ENCODE measurements at regions not wholly inside any gene's neighbourhood (a gene's known extent, or its start where the extent isn't known, plus 50 kb on each side); places are given as distances from the start of the nearest gene placed in this dataset.

DNA sequence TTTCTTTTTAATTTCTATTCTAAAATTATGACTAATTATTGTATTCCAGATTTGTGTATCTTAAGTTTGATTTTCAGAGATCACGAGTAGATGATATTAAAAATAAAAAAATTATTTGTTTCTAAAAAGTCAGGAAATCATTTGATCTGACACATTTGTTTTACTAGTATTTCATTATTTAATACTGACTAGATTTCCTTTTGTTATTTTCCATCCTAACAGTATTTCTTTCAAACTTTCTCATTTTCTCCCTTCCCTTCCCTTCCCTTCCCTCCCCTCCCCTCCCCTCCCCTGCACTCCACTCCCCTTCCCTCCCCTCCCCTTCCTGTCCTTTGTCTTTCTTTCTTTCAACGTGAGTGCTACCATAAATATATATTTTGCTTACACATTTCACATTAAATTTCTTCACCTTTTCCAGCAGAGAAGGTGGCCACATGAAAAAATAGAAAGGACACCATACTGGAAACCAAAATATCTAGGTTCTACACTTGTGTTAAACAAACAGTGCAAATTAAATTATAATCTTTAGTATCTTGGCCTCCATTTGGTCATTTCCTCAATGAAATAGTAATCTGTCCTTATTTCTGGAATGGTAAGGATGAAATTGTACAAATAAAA lies 1412.7 kb upstream of the IGFBP7 start:
- no peak overlapping the region for H3K4me3 ChIP-seq
- WGBS, 5 donors: 45 to 60% (median 49%) methylated on average over 2 of the region's 2 CpGs
- no peak for DNase-seq
- no peaks in the 10 kb centered on the region for H3K36me3 ChIP-seq
- no peaks in the 10 kb centered on the region for H3K4me1 ChIP-seq
- intact Hi-C loops (cut with DNase I; ENCODE audit: low total_unique reads): no loop called here
- H3K27ac ChIP-seq: no peak overlapping the region
- H3K27me3 ChIP-seq (replicated peaks in 1 of 7): no peaks in the 10 kb centered on the region
- TF ChIP-seq, protein P1, sequence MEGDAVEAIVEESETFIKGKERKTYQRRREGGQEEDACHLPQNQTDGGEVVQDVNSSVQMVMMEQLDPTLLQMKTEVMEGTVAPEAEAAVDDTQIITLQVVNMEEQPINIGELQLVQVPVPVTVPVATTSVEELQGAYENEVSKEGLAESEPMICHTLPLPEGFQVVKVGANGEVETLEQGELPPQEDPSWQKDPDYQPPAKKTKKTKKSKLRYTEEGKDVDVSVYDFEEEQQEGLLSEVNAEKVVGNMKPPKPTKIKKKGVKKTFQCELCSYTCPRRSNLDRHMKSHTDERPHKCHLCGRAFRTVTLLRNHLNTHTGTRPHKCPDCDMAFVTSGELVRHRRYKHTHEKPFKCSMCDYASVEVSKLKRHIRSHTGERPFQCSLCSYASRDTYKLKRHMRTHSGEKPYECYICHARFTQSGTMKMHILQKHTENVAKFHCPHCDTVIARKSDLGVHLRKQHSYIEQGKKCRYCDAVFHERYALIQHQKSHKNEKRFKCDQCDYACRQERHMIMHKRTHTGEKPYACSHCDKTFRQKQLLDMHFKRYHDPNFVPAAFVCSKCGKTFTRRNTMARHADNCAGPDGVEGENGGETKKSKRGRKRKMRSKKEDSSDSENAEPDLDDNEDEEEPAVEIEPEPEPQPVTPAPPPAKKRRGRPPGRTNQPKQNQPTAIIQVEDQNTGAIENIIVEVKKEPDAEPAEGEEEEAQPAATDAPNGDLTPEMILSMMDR (IDR thresholded peaks at IDR 0.05 in 8 of 11, conservative IDR thresholded peaks at IDR 0.05 in 3 of 11): no peak
- TF ChIP-seq POLR2AphosphoS5 (IDR thresholded peaks at IDR 0.05) (no peak), POLR2A (IDR thresholded peaks at IDR 0.05) (no peak)
- no peaks in the 10 kb centered on the region for H3K9me3 ChIP-seq

DNA sequence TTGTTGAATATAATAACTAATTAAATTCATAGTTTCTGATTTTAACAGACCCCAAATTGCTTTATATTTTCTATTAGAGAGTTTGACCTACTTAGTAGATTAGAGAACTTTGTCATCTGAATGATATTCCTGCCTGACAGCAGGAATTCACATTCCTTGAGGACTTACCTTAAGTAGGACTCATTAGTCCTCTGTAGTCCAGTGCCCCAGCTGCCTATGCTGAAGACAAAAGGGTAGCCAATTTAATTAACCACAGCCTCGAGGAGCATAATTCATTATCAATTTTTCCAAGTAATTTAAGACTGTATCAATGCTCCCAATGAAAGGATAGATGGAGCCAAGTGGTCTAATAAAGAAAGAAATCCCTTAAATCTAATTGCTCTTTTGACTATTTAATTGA lies 1405.0 kb upstream of the IGFBP7 start:
- no peaks in the 10 kb centered on the region for H3K36me3 ChIP-seq

DNA sequence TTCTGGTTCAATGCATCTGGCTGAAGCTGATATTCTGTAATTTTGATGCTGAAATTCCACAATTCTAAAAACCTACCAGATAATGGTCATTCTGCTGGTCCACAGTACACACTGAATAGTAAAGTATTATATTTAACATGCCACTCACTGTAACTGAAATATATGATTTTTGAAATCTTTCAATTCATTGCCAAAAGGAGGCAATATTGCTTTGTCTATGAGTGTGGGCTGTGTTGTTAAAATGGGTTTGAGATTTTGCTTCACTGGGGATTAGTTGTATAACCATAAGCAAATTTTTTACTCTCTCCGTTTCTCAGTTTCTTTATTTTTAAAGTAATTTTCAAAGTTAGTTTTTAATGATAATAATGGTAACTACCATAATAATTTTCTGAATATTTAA lies 1404.1 kb upstream of the IGFBP7 start:
- DNase-seq: no peak
- no peak overlapping the region for H3K4me3 ChIP-seq
- H3K9me3 ChIP-seq: no peaks in the 10 kb centered on the region
- H3K27ac ChIP-seq: no peak overlapping the region
- WGBS, 5 donors: 36 to 85% (median 83%) methylated on average over 1 of the region's 1 CpG
- H3K36me3 ChIP-seq: no peaks in the 10 kb centered on the region
- no peaks in the 10 kb centered on the region for H3K4me1 ChIP-seq
- TF ChIP-seq POLR2AphosphoS5 (IDR thresholded peaks at IDR 0.05) (no peak), POLR2A (IDR thresholded peaks at IDR 0.05) (no peak)
- TF ChIP-seq, protein P1 (IDR thresholded peaks at IDR 0.05 in 8 of 11, conservative IDR thresholded peaks at IDR 0.05 in 3 of 11): no peak
- intact Hi-C loops (cut with DNase I; ENCODE audit: low total_unique reads): no loop called here
- no peaks in the 10 kb centered on the region for H3K27me3 ChIP-seq (replicated peaks in 1 of 7)

More for the DNA sequence above, 1405.0 kb upstream of the IGFBP7 start:
- no peak for DNase-seq
- intact Hi-C loops (cut with DNase I; ENCODE audit: low total_unique reads): no loop called here
- no peak for TF ChIP-seq POLR2AphosphoS5 (IDR thresholded peaks at IDR 0.05)
- Histone ChIP-seq H3K27me3 (replicated peaks in 1 of 7) (no peaks in the 10 kb centered on the region), H3K9me3 (no peaks in the 10 kb centered on the region), H3K4me1 (no peaks in the 10 kb centered on the region), H3K4me3 (no peak overlapping the region), H3K27ac (no peak overlapping the region)
- 30 to 57% (median 49%) methylated on average over 1 of the region's 1 CpG for WGBS, 5 donors

DNA sequence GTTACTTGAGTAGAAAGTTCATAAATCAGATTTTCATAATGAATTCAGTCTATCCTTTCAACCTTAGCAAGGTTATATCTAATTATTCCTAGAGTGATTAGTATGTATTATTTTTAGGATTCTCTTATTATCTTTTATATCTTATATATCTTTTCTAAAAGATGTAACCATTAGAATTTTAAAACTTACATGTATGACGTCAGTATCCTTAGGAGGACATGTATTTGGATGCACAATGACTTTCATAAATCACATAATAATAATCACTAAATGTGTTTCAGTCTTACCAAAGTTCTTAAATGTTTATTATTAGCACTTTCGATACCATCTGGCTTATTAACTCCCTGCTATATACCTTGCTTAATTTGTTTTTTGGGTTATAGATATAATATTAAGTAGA lies 1400.5 kb upstream of the IGFBP7 start:
- DNase-seq: no peak
- H3K9me3 ChIP-seq: no peaks in the 10 kb centered on the region
- no peak overlapping the region for H3K4me3 ChIP-seq
- H3K36me3 ChIP-seq: no peaks in the 10 kb centered on the region
- H3K27ac ChIP-seq: no peak overlapping the region
- intact Hi-C loops (cut with DNase I; ENCODE audit: low total_unique reads): no loop called here
- H3K4me1 ChIP-seq: no peaks in the 10 kb centered on the region
- WGBS, 5 donors: 81 to 90% (median 83%) methylated on average over 2 of the region's 2 CpGs
- TF ChIP-seq POLR2AphosphoS5 (IDR thresholded peaks at IDR 0.05): no peak
- TF ChIP-seq, protein P1 (IDR thresholded peaks at IDR 0.05 in 8 of 11, conservative IDR thresholded peaks at IDR 0.05 in 3 of 11): no peak
- no peak for TF ChIP-seq POLR2A (IDR thresholded peaks at IDR 0.05)
- no peaks in the 10 kb centered on the region for H3K27me3 ChIP-seq (replicated peaks in 1 of 7)

DNA sequence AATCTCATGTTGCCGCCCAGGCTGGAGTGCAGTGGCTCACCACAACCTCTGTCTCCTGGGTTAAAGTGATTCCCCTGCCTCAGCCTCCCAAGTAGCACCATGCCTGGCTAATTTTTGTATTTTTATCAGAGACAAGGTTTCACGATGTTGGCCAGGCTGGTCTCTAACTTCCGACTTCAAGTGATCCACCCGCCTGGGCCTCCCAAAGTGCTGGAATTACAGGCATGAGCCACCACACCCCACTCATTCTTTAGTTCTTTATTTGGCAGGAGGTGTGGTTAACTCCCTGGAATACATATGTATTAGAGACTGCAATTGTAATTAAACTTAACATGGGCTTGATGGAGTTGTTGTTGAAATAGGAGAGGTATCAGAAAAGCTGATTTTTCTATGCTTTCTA lies 1396.9 kb upstream of the IGFBP7 start:
- Histone ChIP-seq H3K4me3 (no peak overlapping the region), H3K27ac (no peak overlapping the region), H3K4me1 (no peaks in the 10 kb centered on the region), H3K9me3 (peaks cover 0 to 4% (median 0%) of the 10 kb centered on the region in 8 donors), H3K36me3 (no peaks in the 10 kb centered on the region), H3K27me3 (replicated peaks in 1 of 7) (no peaks in the 10 kb centered on the region)
- intact Hi-C loops (cut with DNase I; ENCODE audit: low total_unique reads): no loop called here
- DNase-seq: no peak
- WGBS, 5 donors: 75 to 92% (median 83%) methylated on average over 4 of the region's 4 CpGs
- TF ChIP-seq, protein P1 (IDR thresholded peaks at IDR 0.05 in 8 of 11, conservative IDR thresholded peaks at IDR 0.05 in 3 of 11): no peak
- TF ChIP-seq POLR2A (IDR thresholded peaks at IDR 0.05): no peak
- TF ChIP-seq POLR2AphosphoS5 (IDR thresholded peaks at IDR 0.05): no peak

All from spleen (tissue), 11 donors.